ENCODE measurements at regions not wholly inside any gene's neighbourhood (a gene's known extent, or its start where the extent isn't known, plus 50 kb on each side); places are given as distances from the start of the nearest gene placed in this dataset.
"Not testable (repeated sequence)": the region's sequence is repeated elsewhere in the genome, so short reads cannot be mapped to it uniquely, and the experiment has no call there.

- DNase-seq (ENCODE audit: low read depth), result no peak
Measured at GRCh38 chr5:63111891-63112290, 533.3 kb downstream of the LRRC70 start.

- no peak for DNase-seq (ENCODE audit: low read depth)
Measured at GRCh38 chr5:63101870-63102269, 523.3 kb downstream of the LRRC70 start.

GRCh38 chr5:63097286-63097685 lies 518.7 kb downstream of the LRRC70 start:
- no peak for DNase-seq (ENCODE audit: low read depth)

- no peak for DNase-seq (ENCODE audit: low read depth)
Measured at GRCh38 chr5:63094730-63095129, 516.1 kb downstream of the LRRC70 start.

GRCh38 chr5:63089147-63089546 lies 510.5 kb downstream of the LRRC70 start:
- no peak for DNase-seq (ENCODE audit: low read depth)

- no peak for DNase-seq (ENCODE audit: low read depth)
Measured at GRCh38 chr5:63085561-63085960, 506.9 kb downstream of the LRRC70 start.

GRCh38 chr5:63083689-63084088 lies 505.1 kb downstream of the LRRC70 start:
- not testable (repeated sequence) for DNase-seq (ENCODE audit: low read depth)

- DNase-seq (ENCODE audit: low read depth), result no peak
Measured at GRCh38 chr5:63081402-63081801, 502.8 kb downstream of the LRRC70 start.

GRCh38 chr5:63070001-63070400 lies 491.4 kb downstream of the LRRC70 start:
- DNase-seq (ENCODE audit: low read depth), result no peak

- peak; percentile 7 for DNase-seq (ENCODE audit: low read depth)
Measured at GRCh38 chr5:63055421-63055820, 476.8 kb downstream of the LRRC70 start.

GRCh38 chr5:63053019-63053638 lies 474.5 kb downstream of the LRRC70 start:
- DNase-seq (ENCODE audit: low read depth), result peak; percentile 1

- DNase-seq (ENCODE audit: low read depth), result no peak
Measured at GRCh38 chr5:63050916-63051315, 472.3 kb downstream of the LRRC70 start.

GRCh38 chr5:63049935-63050334 lies 471.3 kb downstream of the LRRC70 start:
- DNase-seq (ENCODE audit: low read depth), result no peak

GRCh38 chr5:63043792-63044191 lies 465.2 kb downstream of the LRRC70 start:
- DNase-seq (ENCODE audit: low read depth), result no peak

GRCh38 chr5:63032343-63032742 lies 453.7 kb downstream of the LRRC70 start:
- no peak for DNase-seq (ENCODE audit: low read depth)

GRCh38 chr5:63029891-63030290 lies 451.3 kb downstream of the LRRC70 start:
- DNase-seq (ENCODE audit: low read depth), result no peak

GRCh38 chr5:63025679-63026078 lies 447.1 kb downstream of the LRRC70 start:
- DNase-seq (ENCODE audit: low read depth), result no peak

- DNase-seq (ENCODE audit: low read depth), result no peak
Measured at GRCh38 chr5:63022403-63022802, 443.8 kb downstream of the LRRC70 start.

GRCh38 chr5:63011158-63011557 lies 432.5 kb downstream of the LRRC70 start:
- DNase-seq (ENCODE audit: low read depth), result no peak

GRCh38 chr5:63008195-63008594 lies 429.6 kb downstream of the LRRC70 start:
- no peak for DNase-seq (ENCODE audit: low read depth)

GRCh38 chr5:62994842-62995241 lies 416.2 kb downstream of the LRRC70 start:
- DNase-seq (ENCODE audit: low read depth), result not testable (repeated sequence)

- DNase-seq (ENCODE audit: low read depth), result no peak
Measured at GRCh38 chr5:62985749-62986148, 407.1 kb downstream of the LRRC70 start.

- no peak for DNase-seq (ENCODE audit: low read depth)
Measured at GRCh38 chr5:62982348-62982747, 403.7 kb downstream of the LRRC70 start.

- DNase-seq (ENCODE audit: low read depth), result no peak
Measured at GRCh38 chr5:62980884-62981283, 402.3 kb downstream of the LRRC70 start.

- no peak for DNase-seq (ENCODE audit: low read depth)
Measured at GRCh38 chr5:62979472-62979871, 400.9 kb downstream of the LRRC70 start.

Data from amniotic epithelial cell (primary cell).